ENCODE measurements at regions not wholly inside any gene's neighbourhood (a gene's known extent, or its start where the extent isn't known, plus 50 kb on each side); places are given as distances from the start of the nearest gene placed in this dataset.

GRCh38 chr11:69417699-69418085 is 63.8 kb upstream of the LINC01488 start:
- no peaks in the 10 kb centered on the region for H3K36me3 ChIP-seq
- no peaks in the 10 kb centered on the region for H3K9me3 ChIP-seq (ENCODE audit: low read depth)
- no peaks in the 10 kb centered on the region for H3K4me1 ChIP-seq (ENCODE audit: low read depth)
- H3K27ac ChIP-seq, result no peak overlapping the region
- no peak overlapping the region for H3K4me3 ChIP-seq
- TF ChIP-seq, protein P1, sequence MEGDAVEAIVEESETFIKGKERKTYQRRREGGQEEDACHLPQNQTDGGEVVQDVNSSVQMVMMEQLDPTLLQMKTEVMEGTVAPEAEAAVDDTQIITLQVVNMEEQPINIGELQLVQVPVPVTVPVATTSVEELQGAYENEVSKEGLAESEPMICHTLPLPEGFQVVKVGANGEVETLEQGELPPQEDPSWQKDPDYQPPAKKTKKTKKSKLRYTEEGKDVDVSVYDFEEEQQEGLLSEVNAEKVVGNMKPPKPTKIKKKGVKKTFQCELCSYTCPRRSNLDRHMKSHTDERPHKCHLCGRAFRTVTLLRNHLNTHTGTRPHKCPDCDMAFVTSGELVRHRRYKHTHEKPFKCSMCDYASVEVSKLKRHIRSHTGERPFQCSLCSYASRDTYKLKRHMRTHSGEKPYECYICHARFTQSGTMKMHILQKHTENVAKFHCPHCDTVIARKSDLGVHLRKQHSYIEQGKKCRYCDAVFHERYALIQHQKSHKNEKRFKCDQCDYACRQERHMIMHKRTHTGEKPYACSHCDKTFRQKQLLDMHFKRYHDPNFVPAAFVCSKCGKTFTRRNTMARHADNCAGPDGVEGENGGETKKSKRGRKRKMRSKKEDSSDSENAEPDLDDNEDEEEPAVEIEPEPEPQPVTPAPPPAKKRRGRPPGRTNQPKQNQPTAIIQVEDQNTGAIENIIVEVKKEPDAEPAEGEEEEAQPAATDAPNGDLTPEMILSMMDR (IDR thresholded peaks at IDR 0.05; ENCODE audit: low read depth, low read length), result no peak
- H3K27me3 ChIP-seq, result no peaks in the 10 kb centered on the region
- no peak for DNase-seq (ENCODE audit: low read depth in 1 of 2, low spot score in 1 of 2)

DNA sequence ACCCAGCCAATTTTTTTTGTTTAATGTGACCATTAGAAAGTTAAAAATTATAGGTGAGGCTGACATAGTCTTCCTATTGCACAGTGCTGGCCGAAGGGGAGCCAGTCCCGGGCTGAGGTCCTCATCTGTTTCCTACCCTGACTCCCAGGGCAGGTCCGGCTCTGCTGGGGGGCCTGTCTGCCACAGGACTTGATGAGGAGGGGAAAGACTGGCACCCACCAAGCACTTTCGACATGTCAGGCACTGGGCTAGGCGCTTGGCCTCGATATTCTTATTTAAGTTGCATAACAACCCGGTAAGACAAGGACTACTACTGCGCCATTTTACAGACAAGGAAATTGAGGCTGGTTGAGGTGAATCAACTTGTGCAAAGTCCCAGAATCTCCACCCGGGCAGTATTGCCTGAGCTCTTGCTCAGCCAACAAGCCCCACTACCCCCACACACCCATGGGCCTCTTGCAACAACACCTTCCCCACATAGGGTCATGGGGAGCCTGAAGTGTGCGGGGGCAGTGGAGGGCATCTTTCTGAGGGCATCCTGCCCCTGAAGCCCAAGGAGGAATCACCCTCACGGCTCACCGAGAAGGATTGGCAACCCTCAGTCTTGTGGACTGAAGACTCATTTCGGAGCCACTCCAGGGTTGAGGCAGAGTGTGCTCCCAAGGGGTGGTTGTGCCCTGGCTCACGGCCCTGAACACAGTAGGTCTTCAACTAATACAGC is 62.7 kb upstream of the LINC01488 start:
- no peaks in the 10 kb centered on the region for H3K4me1 ChIP-seq (ENCODE audit: low read depth)
- no peaks in the 10 kb centered on the region for H3K36me3 ChIP-seq
- H3K27ac ChIP-seq, result no peak overlapping the region
- no peak for DNase-seq (ENCODE audit: low read depth in 1 of 2, low spot score in 1 of 2)
- TF ChIP-seq, protein P1 (IDR thresholded peaks at IDR 0.05; ENCODE audit: low read depth, low read length), result no peak
- H3K9me3 ChIP-seq (ENCODE audit: low read depth), result no peaks in the 10 kb centered on the region
- H3K4me3 ChIP-seq, result no peak overlapping the region
- H3K27me3 ChIP-seq, result no peaks in the 10 kb centered on the region

- DNase-seq (ENCODE audit: low read depth in 1 of 2, low spot score in 1 of 2), result no peak
- Histone ChIP-seq H3K27ac (no peak overlapping the region), H3K9me3 (ENCODE audit: low read depth) (no peaks in the 10 kb centered on the region), H3K4me1 (ENCODE audit: low read depth) (no peaks in the 10 kb centered on the region), H3K4me3 (no peak overlapping the region), H3K36me3 (no peaks in the 10 kb centered on the region), H3K27me3 (no peaks in the 10 kb centered on the region)
- TF ChIP-seq, protein P1 (IDR thresholded peaks at IDR 0.05; ENCODE audit: low read depth, low read length), result no peak
Observed at GRCh38 chr11:69419662-69420395, 61.6 kb upstream of the LINC01488 start.

GRCh38 chr11:69422645-69423044 is 58.8 kb upstream of the LINC01488 start:
- no peak for DNase-seq (ENCODE audit: low read depth in 1 of 2, low spot score in 1 of 2)
- no peaks in the 10 kb centered on the region for H3K27me3 ChIP-seq
- no peaks in the 10 kb centered on the region for H3K4me1 ChIP-seq (ENCODE audit: low read depth)
- TF ChIP-seq, protein P1 (IDR thresholded peaks at IDR 0.05; ENCODE audit: low read depth, low read length), result no peak
- no peak overlapping the region for H3K27ac ChIP-seq
- no peaks in the 10 kb centered on the region for H3K9me3 ChIP-seq (ENCODE audit: low read depth)
- H3K36me3 ChIP-seq, result no peaks in the 10 kb centered on the region
- H3K4me3 ChIP-seq, result no peak overlapping the region

DNA sequence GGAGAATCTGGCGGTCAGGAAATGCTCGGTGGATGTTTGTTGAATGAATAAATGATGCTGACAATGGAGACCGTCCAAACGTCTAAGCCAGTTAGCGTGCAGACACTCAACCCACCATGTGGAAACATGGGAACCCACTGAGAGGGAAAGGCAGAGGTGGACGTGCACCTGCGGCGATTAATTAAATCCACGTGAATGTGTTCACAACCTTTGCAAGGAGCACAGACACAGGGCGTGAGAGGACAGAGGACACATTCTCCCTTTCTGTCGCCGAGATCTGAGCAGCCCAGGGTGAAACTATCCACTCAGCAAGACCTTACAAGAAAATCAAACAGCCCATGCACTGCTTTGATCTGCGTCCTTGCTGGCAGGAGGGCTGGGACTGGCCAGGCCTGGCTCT is 58.3 kb upstream of the LINC01488 start:
- TF ChIP-seq, protein P1 (IDR thresholded peaks at IDR 0.05; ENCODE audit: low read depth, low read length), result no peak
- no peaks in the 10 kb centered on the region for H3K27me3 ChIP-seq
- no peak overlapping the region for H3K4me3 ChIP-seq
- H3K9me3 ChIP-seq (ENCODE audit: low read depth), result no peaks in the 10 kb centered on the region
- no peak overlapping the region for H3K27ac ChIP-seq
- no peaks in the 10 kb centered on the region for H3K36me3 ChIP-seq
- no peak for DNase-seq (ENCODE audit: low read depth in 1 of 2, low spot score in 1 of 2)
- no peaks in the 10 kb centered on the region for H3K4me1 ChIP-seq (ENCODE audit: low read depth)

Data from cardiac muscle cell (in vitro differentiated cells and primary cell).